C4-2B (cell line): ENCODE measurements at regions not wholly inside any gene's neighbourhood (a gene's known extent, or its start where the extent isn't known, plus 50 kb on each side); places are given as distances from the start of the nearest gene placed in this dataset.

Experiments
- ZFX ChIP-seq: fragments of 450-650 bp; IDR thresholded peaks from 2 replicates; pipeline ENCODE4 v1.6.1; 2017
- TF ChIP-seq, protein P1 (sequence below): fragments of 450-650 bp; conservative IDR thresholded peaks from 2 replicates; pipeline ENCODE4 v1.5.1; 2017; ENCODE audit warnings: mild to moderate bottlenecking

DNA sequence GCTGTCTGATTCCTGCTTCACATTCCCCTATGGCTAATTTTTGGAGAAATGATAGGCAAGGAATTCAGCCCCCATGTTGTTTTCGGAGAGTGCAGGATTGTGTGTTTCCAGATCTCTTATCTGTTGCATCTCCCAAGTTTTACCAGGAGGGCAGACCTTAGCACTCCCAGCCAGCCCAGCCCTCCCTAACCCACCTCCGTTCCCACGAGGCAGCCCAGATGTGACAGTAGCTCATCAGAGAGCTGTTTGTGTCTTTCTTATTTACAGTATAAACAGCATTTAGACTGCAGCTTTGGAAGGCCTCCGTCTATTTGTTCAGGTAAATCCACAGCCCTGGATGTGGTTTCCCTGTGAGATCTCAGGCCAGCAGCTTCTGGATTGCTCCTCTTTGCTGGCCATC, 91.6 kb downstream of the THNSL2 start:
- TF ChIP-seq, protein P1, sequence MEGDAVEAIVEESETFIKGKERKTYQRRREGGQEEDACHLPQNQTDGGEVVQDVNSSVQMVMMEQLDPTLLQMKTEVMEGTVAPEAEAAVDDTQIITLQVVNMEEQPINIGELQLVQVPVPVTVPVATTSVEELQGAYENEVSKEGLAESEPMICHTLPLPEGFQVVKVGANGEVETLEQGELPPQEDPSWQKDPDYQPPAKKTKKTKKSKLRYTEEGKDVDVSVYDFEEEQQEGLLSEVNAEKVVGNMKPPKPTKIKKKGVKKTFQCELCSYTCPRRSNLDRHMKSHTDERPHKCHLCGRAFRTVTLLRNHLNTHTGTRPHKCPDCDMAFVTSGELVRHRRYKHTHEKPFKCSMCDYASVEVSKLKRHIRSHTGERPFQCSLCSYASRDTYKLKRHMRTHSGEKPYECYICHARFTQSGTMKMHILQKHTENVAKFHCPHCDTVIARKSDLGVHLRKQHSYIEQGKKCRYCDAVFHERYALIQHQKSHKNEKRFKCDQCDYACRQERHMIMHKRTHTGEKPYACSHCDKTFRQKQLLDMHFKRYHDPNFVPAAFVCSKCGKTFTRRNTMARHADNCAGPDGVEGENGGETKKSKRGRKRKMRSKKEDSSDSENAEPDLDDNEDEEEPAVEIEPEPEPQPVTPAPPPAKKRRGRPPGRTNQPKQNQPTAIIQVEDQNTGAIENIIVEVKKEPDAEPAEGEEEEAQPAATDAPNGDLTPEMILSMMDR, result no peak
- no peak for TF ChIP-seq ZFX
